ENCODE measurements at regions not wholly inside any gene's neighbourhood (a gene's known extent, or its start where the extent isn't known, plus 50 kb on each side); places are given as distances from the start of the nearest gene placed in this dataset.

DNA sequence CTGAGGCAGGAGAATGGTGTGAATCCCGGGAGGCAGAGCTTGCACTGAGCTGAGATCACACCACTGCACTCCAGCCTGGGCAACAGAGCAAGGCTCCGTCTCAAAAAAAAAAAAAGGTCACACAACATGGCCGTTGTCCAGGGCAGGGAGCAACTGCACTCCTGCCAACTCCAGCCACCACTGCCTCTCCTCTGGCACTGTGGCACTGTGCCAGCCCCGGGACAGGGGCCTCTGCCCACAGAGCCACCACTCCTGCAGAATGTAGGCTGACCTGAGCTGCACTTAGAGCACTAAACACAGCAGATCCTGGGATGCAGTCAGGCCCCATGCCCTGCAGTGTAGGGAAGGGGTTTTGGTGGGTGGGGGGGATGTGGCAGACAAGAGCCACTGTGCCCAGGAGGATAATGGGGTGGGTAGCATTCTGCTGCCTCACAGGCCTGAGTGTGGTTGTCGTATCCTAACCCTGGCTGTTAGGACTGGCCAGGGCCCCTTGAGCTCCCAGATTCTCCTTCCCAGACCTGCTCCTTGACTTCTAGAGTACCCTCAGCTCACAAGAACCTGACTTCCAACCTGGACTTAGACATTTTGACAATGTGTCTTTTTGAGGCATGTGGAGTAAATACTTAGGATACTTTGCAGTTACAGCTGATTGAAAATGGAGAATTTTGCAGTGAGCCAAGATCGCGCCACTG, 69.4 kb upstream of the SH3RF3 start:
- H3K4me3 ChIP-seq (ENCODE audit: low read depth, low read length): no peak overlapping the region
- TF ChIP-seq, protein P1, sequence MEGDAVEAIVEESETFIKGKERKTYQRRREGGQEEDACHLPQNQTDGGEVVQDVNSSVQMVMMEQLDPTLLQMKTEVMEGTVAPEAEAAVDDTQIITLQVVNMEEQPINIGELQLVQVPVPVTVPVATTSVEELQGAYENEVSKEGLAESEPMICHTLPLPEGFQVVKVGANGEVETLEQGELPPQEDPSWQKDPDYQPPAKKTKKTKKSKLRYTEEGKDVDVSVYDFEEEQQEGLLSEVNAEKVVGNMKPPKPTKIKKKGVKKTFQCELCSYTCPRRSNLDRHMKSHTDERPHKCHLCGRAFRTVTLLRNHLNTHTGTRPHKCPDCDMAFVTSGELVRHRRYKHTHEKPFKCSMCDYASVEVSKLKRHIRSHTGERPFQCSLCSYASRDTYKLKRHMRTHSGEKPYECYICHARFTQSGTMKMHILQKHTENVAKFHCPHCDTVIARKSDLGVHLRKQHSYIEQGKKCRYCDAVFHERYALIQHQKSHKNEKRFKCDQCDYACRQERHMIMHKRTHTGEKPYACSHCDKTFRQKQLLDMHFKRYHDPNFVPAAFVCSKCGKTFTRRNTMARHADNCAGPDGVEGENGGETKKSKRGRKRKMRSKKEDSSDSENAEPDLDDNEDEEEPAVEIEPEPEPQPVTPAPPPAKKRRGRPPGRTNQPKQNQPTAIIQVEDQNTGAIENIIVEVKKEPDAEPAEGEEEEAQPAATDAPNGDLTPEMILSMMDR (IDR thresholded peaks at IDR 0.05; ENCODE audit: insufficient read depth, low read length, missing control alignments): no peak
- CTCF ChIA-PET: interaction anchor here (0.7 kb wide), 1 partner anchor 350 kb away, joined by 3 read pairs; no protein-coding TSS in a partner anchor
- no peak for DNase-seq (ENCODE audit: low read depth, low spot score)
- POLR2A ChIA-PET: no interaction called here

DNA sequence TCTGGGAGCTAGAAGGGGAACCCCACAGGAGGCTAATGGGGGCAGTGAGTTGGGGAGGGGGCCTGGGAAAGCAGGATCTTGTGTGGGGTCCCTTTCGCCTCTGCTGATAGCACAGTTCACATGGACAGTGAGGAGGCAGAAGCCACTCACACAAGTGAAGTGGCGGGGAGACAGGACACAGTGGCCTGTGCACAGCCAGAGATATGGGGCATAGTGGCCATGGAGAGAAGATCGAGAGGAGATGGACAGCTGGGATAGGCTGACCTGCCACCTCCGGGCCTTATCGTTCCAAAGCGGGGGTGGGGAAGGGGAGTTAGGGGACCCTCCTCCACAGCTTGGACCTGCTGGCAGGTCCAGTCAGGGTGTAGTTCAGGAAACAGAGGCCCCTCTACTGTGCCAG, 69.8 kb upstream of the EDAR start:
- CTCF ChIA-PET: no interaction called here
- TF ChIP-seq, protein P1 (IDR thresholded peaks at IDR 0.05; ENCODE audit: insufficient read depth, low read length, missing control alignments): no peak
- no peak for DNase-seq (ENCODE audit: low read depth, low spot score)
- POLR2A ChIA-PET: no interaction called here
- no peak overlapping the region for H3K4me3 ChIP-seq (ENCODE audit: low read depth, low read length)

DNA sequence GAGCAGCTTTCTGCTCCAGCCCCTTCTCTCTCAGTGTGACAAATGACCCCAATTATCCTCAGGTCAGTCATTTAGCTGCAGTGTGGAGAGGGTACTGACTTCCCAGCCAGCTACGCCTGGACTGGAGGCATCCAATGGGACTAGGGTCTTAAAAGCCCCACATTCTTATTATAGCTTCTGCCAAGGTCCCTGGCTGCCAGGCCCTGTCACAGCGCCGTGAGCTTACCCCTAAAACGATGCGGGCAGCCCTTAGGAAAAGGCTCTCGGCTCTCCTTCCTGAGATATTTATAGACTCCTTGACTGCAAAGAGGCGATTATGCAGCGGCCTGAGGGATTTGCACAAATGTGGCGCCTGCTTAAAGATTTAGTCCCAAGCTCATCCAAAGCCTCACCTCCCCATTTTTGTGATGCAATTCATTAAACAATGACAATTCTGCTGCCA, 69.2 kb upstream of the EDAR start:
- TF ChIP-seq, protein P1 (IDR thresholded peaks at IDR 0.05; ENCODE audit: insufficient read depth, low read length, missing control alignments): no peak
- no peak for DNase-seq (ENCODE audit: low read depth, low spot score)
- POLR2A ChIA-PET: no interaction called here
- H3K4me3 ChIP-seq (ENCODE audit: low read depth, low read length): no peak overlapping the region
- CTCF ChIA-PET: no interaction called here

DNA sequence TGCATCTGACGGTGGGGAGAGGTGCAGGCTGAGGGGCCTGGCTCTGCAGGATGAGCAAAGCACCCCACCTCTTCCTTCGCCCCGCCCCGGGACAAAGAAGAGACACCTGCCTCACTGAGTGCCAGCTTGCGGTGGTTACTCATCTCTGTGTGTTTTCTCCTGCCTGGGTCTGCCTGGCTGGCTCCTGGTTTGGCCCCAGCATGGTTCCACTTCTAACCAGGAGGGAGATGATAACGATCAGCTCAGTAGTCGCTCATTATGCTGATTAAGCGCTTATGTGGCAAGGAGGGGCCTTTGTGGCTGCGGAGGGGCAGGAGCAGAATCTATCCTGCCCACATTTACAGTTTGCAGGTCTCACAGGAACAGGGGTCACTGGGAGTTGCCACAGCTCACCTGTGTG, 68.7 kb upstream of the EDAR start:
- ChIA-PET POLR2A (no interaction called here), CTCF (no interaction called here)
- H3K4me3 ChIP-seq (ENCODE audit: low read depth, low read length): no peak overlapping the region
- TF ChIP-seq, protein P1 (IDR thresholded peaks at IDR 0.05; ENCODE audit: insufficient read depth, low read length, missing control alignments): no peak
- no peak for DNase-seq (ENCODE audit: low read depth, low spot score)

DNA sequence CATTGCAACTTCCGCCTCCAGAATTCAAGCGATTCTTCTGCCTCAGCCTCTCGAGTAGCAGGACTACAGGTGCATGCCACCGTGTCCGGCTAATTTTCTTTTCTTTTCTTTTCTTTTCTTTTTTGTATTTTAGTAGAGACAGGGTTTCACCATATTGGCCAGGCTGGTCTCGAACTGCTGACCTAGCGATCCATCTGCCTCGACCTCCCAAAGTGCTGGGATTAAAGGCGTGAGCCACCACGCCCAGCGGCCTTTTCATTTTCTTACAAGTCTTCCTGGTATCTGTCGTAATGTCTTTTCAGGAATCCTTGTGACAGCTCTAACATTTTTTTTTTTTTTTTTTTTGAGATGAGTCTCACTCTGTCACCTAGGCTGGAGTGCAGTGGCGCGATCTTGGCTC, 66.4 kb upstream of the EDAR start:
- TF ChIP-seq, protein P1 (IDR thresholded peaks at IDR 0.05; ENCODE audit: insufficient read depth, low read length, missing control alignments): no peak
- CTCF ChIA-PET: no interaction called here
- POLR2A ChIA-PET: no interaction called here
- no peak for DNase-seq (ENCODE audit: low read depth, low spot score)
- H3K4me3 ChIP-seq (ENCODE audit: low read depth, low read length): no peak overlapping the region

DNA sequence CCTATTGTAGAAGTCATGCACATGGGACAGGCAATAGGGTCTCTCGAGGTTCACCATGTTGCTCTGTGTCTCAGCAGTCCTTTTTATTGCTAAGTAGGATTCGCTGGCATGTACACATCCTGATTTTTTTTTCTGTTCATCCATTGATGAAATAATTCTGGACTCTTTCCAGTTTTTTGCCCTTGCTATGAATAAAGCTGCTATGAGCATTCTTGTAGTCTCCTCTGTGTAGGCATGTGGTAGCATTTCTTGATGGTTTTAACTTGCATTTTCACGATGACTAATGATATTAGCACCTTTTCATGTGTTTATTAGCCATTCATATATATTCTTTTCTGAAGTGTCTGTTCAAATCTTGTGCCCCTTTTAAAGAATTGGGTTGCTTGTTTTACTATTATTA, 65.8 kb upstream of the EDAR start:
- CTCF ChIA-PET: no interaction called here
- POLR2A ChIA-PET: no interaction called here

More for the DNA sequence above, 65.8 kb upstream of the EDAR start:
- TF ChIP-seq, protein P1 (IDR thresholded peaks at IDR 0.05; ENCODE audit: insufficient read depth, low read length, missing control alignments): no peak
- no peak overlapping the region for H3K4me3 ChIP-seq (ENCODE audit: low read depth, low read length)
- no peak for DNase-seq (ENCODE audit: low read depth, low spot score)
